ENCODE measurements at regions not wholly inside any gene's neighbourhood (a gene's known extent, or its start where the extent isn't known, plus 50 kb on each side); places are given as distances from the start of the nearest gene placed in this dataset.

GRCh38 chr4:14446311-14446710 is 556.0 kb upstream of the CPEB2 start:
- in situ Hi-C loops (cut with MboI; ENCODE audit: low pct_unique_long_range_greater_than_20kb, low sequenced_read_pairs, unreplicated experiment), result no loop called here
- no peak for DNase-seq (ENCODE audit: low spot score)
- TF ChIP-seq CTCF (IDR thresholded peaks at IDR 0.05; ENCODE audit: extremely low read depth, insufficient read depth, missing control alignments), result no peak

GRCh38 chr4:14446904-14447303 is 555.4 kb upstream of the CPEB2 start:
- in situ Hi-C loops (cut with MboI; ENCODE audit: low pct_unique_long_range_greater_than_20kb, low sequenced_read_pairs, unreplicated experiment), result no loop called here
- no peak for DNase-seq (ENCODE audit: low spot score)
- no peak for TF ChIP-seq CTCF (IDR thresholded peaks at IDR 0.05; ENCODE audit: extremely low read depth, insufficient read depth, missing control alignments)

- TF ChIP-seq CTCF (IDR thresholded peaks at IDR 0.05; ENCODE audit: extremely low read depth, insufficient read depth, missing control alignments), result no peak
- in situ Hi-C loops (cut with MboI; ENCODE audit: low pct_unique_long_range_greater_than_20kb, low sequenced_read_pairs, unreplicated experiment), result no loop called here
- no peak for DNase-seq (ENCODE audit: low spot score)
Observed at GRCh38 chr4:14449308-14449707, 553.0 kb upstream of the CPEB2 start.

GRCh38 chr4:14452001-14452400 is 550.3 kb upstream of the CPEB2 start:
- in situ Hi-C loops (cut with MboI; ENCODE audit: low pct_unique_long_range_greater_than_20kb, low sequenced_read_pairs, unreplicated experiment), result no loop called here
- TF ChIP-seq CTCF (IDR thresholded peaks at IDR 0.05; ENCODE audit: extremely low read depth, insufficient read depth, missing control alignments), result no peak
- DNase-seq (ENCODE audit: low spot score), result no peak

GRCh38 chr4:14452764-14453163 is 549.5 kb upstream of the CPEB2 start:
- no peak for TF ChIP-seq CTCF (IDR thresholded peaks at IDR 0.05; ENCODE audit: extremely low read depth, insufficient read depth, missing control alignments)
- DNase-seq (ENCODE audit: low spot score), result no peak
- in situ Hi-C loops (cut with MboI; ENCODE audit: low pct_unique_long_range_greater_than_20kb, low sequenced_read_pairs, unreplicated experiment), result no loop called here

- TF ChIP-seq CTCF (IDR thresholded peaks at IDR 0.05; ENCODE audit: extremely low read depth, insufficient read depth, missing control alignments), result no peak
- in situ Hi-C loops (cut with MboI; ENCODE audit: low pct_unique_long_range_greater_than_20kb, low sequenced_read_pairs, unreplicated experiment), result no loop called here
- DNase-seq (ENCODE audit: low spot score), result no peak
Observed at GRCh38 chr4:14458463-14458862, 543.8 kb upstream of the CPEB2 start.

GRCh38 chr4:14465057-14465456 is 537.2 kb upstream of the CPEB2 start:
- no peak for DNase-seq (ENCODE audit: low spot score)
- in situ Hi-C loops (cut with MboI; ENCODE audit: low pct_unique_long_range_greater_than_20kb, low sequenced_read_pairs, unreplicated experiment), result no loop called here
- TF ChIP-seq CTCF (IDR thresholded peaks at IDR 0.05; ENCODE audit: extremely low read depth, insufficient read depth, missing control alignments), result no peak
